Right renal cortex interstitium (tissue), 3 donors: ENCODE measurements at regions not wholly inside any gene's neighbourhood (a gene's known extent, or its start where the extent isn't known, plus 50 kb on each side); places are given as distances from the start of the nearest gene placed in this dataset.

Experiments
- DNase-seq, 3 donors: peaks; one replicate each; pipeline ENCODE4 v3.0.0-alpha.2; 2013; ENCODE audit warnings: low read depth in 3 of 3, low spot score in 2 of 3

- DNase-seq = no peak
These were observed 51.0 kb downstream of the FAT4 start for GRCh38 chr4:125365731-125366130.

- no peak for DNase-seq
These were observed 53.4 kb downstream of the FAT4 start for GRCh38 chr4:125368146-125368545.

DNA sequence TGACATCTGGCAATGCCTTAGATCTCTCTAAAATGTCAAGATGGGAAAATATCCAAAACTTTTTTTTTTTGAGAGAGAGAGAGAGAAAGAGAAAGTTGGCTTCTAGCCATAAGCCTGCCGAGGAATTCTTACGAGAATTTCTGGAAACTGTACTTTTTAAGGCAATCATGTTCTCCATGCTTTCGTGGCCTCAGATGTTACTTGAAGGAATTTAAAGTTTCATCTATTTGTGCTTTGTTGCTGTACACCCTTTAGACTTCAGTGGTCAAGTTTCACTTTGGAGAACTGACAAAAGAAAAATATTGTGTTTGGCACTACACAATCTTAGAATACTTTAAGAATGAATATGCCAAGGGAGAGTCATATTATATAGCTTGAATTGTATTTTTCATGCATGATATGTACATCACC, 53.9 kb downstream of the FAT4 start:
- DNase-seq = no peak

DNA sequence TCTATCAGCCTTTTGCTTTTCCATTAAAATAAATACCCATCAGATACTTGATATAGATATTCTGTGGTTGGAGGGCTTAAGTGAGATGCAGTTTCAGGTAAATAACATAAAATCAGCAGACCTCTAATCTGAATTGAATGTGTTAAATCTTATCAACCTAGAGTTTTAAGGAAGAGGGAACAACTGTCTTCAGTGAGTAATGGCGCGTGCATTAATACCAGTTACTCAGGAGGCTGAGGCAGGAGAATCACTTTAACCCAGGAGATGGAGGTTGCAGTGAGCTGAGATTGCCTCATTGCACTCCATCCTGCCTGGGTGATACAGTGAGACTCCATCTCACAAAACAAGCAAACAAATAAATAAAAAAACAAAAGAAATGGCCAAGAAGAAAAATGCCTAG, 54.3 kb downstream of the FAT4 start:
- DNase-seq = no peak

- DNase-seq = no peak
These were observed 55.7 kb downstream of the FAT4 start for GRCh38 chr4:125370478-125370877.

DNA sequence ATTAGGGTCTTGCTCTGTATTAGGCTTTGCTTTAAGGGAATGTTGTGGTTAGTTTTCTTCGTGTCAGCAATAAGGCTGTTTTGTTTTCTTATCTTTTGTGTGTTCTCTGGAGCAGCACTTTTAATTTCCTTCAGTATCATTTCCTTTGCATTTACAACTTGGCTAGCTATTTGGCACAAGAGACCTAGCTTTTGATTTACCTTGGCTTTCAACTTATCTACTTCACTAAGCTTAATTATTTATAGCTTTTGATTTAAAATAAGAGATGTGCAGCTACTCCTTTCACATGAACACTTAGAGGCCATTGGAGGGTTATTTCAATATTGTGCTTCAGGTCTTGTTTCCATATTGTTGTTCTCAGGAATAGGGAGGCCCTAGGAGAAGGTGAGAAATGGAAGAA, 68.2 kb downstream of the FAT4 start:
- DNase-seq = peak in 1 of 3 donors; percentile 21

DNA sequence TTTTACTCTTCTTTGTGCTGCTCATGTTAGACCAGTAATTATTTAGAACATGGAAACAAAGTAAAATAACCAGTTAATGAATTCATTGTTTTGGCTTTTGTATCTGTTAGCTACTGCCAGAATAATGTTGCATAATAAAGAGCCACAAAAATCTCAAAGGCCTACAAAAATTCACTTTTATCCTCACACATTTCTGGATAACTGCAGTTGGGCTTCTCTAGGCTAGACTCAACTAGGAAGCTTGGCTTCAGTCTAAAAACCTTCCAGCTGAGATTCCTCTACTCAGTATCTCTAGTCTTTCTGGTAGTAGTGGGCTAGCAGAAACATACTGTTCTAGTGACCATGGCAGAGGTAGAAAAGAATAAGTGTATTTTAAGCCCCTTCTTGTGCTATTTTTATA, 73.0 kb downstream of the FAT4 start:
- no peak for DNase-seq

DNA sequence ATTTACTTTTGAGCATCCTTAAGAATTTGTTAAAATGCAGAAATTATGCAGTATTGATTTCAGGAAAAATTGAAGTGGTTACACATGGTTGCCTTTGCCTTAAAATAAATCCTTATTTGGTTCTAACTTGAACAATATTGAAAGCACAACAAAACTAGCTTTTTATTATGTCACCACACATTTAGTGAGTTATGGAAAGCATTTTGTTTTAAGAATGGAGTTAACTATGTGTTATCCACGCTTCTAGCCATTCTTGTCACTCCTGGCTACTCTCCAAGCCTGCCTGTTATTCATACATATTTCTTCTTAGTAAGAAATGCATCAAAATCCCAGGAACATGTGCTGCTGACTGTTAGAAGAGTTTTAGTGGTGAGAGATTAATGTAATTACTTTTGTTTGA, 73.9 kb downstream of the FAT4 start:
- DNase-seq = no peak

- DNase-seq = no peak
These were observed 75.0 kb downstream of the FAT4 start for GRCh38 chr4:125389713-125390112.

DNA sequence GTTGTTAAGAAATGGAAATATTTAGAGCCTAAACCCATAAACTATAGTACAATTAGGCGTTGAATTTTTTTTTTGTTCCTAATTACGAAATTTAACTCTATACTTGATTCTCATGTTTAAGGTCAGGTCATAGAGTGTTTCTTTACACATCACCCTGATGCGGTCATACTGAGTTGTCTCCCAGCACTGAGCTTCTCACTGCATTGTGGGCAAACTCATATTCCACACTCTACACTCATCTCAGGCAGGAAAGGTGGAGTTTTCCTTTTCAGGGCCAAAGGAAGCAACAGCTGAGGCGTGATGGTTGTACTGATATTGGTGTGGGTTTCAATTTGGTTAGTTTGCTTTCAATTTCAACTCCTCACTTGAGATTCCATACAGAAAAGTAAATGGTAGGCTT, 75.4 kb downstream of the FAT4 start:
- DNase-seq = no peak

DNA sequence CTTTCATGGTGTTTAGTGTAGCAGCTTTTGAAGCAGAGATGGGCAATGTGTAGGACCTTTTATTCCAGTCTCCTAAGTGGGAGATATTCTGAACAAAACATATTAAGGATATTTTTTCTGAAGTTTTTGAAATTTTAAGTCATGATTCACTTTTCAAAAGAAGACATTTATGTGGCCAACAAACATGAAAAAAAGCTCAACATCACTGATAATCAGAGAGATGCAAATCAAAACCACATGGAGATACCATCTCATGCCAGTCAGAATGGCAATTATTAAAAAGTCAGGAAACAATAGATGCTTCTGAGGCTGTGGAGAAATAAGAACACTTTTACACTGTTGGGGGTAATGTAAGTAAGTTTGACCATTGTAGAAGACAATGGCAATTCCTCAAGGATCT, 76.0 kb downstream of the FAT4 start:
- DNase-seq = no peak

DNA sequence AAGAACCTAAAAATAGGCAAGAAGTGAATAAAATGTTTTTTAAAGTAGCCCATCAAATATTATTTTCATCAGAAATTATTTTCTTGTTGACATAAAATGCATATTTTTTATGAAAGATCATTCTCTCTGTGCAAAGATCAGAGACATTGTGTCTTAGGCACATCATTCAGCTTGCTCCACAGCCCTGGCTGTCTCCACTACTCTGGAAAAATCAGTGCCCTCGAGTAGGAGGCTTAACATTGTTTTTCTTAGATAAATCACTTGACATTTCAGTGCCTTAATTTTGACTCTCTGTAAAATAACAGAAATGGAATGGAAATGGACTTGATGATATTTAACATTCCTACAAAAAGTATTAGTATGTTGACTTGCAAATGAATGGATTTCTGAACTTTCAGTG, 77.9 kb downstream of the FAT4 start:
- no peak for DNase-seq

GRCh38 chr4:125393825-125394224, 79.1 kb downstream of the FAT4 start:
- no peak for DNase-seq

DNA sequence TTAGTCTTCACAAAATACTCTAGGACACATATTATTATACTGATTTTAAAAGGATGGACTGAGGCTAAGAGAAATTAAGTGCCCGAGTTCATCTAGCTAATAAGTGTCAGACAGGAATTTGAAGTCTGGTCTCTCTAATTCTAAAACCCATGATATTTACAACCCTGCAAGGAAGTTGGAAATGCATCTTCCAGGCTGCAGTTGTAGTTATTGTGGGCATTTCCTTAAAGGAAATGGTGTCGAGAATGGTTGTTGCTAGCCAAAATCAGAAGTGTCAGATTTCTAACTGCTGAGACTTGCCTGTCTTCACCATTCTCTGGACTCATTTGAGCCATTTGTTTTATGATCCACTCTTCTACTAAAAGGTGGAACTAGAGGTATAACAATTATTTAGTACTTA, 82.5 kb downstream of the FAT4 start:
- DNase-seq = no peak

- no peak for DNase-seq
These were observed 83.7 kb downstream of the FAT4 start for GRCh38 chr4:125398263-125399002.

DNA sequence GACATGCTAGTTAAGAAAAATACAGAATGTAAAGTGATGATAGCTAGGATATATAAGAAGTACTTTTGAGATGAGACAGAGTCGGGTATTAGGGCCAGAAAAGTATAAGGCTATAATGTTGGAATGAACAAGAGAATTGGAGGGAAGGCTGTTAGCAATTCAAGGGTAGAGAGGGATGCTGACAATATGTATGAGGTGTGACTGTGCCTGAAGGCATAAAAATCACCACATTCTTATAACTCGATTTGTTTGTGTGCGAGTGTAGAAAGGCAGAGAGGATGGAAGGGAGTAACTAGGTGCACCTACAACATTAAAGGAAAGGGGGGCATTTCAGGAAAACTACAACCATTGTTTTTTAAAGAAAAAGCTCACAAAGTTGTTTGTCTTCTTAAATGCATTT, 86.0 kb downstream of the FAT4 start:
- DNase-seq = no peak

DNA sequence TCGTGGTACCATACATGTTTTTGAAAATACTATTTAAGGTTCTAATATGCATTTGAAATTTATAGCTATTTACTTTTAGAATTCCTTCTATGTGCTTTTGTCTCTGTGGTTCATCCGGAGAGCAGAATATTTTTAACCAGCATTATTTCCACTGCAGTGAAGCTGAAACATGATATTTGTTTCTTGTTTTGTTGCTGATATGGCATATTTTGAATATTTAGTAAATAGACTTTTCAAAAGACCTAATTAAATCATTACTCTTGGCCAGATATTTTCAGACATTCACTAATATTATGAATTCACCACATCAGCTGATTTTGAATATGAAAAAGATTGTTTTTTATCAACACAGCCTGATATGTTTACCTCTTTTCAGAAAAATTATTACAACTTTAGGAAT, 87.0 kb downstream of the FAT4 start:
- DNase-seq = no peak

DNA sequence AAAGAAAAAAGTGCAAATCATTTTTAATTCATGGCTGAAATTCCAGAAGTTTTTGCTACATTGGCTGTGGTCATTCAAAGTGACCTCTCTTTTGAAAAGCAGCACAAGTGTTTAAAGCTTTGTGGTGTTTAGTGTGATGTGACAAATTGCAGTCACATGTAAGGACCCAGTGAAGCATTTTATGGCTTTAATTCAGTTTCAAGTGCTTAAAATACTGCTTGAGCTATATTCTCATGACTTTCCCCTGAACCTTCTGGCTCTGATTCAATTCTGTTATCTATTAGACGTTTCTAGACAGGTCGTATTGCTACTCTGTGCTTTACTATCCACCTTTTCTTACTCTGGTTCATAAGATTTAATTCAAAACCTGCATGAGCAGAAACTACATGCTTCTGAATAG, 105.8 kb downstream of the FAT4 start:
- DNase-seq = peak; percentile 58 to 72 (median 61)

GRCh38 chr4:125421547-125421946, 106.8 kb downstream of the FAT4 start:
- no peak for DNase-seq

GRCh38 chr4:125423124-125423523, 108.4 kb downstream of the FAT4 start:
- DNase-seq = no peak

DNA sequence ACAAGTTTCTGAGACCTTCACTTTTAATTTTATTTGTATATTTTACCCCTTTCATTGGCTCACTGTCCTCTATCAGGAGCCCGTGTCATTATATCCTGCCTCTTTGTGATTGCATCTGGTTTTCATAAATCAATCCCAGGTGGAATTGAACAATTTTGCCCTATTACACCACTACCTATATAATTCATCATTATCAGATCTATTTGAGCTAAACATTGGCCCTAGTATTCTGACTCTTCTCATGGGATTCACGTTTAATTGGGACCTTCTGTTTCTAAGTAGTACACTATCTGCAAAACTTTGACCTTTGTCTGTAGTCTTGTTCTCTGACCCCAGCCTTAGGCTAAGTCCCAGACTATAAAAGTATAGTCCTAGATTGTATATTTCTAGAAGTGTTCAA, 114.1 kb downstream of the FAT4 start:
- DNase-seq = no peak

DNA sequence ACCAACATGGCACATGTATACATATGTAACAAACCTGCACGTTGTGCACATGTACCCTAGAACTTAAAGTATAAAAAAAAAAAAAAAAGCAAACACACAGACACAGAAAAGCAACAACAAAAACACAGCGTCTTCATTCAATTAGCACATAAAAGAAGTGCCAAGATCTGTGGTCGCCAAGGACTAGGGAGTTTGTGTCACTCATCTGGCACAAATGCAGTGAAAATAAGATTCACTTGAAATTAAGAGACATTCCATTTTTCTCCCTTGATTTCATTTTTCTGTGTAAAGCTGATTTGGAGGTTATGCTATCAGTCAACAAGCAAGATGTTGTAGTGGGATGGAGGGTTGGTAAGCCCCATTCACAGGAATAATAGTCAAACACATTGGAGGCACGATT, 115.3 kb downstream of the FAT4 start:
- no peak for DNase-seq

- no peak for DNase-seq
These were observed 117.3 kb downstream of the FAT4 start for GRCh38 chr4:125432078-125432477.
